ENCODE measurements at regions not wholly inside any gene's neighbourhood (a gene's known extent, or its start where the extent isn't known, plus 50 kb on each side); places are given as distances from the start of the nearest gene placed in this dataset.
"Not testable (repeated sequence)": the region's sequence is repeated elsewhere in the genome, so short reads cannot be mapped to it uniquely, and the experiment has no call there.

DNA sequence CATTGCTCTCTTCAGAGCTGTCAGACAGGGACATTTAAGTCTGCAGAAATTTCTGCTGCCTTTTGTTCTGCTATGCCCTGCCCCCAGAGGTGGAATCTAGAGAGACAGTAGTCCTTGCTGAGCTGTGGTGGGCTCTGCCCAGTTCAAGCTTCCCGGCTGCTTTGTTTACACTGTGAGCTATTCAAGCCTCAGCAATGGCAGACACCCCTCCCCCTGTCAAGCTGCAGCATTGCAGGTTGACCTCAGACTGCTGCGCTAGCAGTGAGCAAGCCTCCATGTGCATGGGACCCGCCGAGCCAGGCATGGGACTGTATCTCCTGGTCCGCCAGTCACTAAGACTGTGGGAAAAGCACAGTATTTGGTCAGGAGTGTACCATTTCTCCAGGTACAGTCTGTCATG is 53.6 kb upstream of the MAPK10 start:
- not testable (repeated sequence) for TF ChIP-seq SNAI1 (CRISPR knock-in tag; IDR thresholded peaks at IDR 0.05; ENCODE audit: borderline replicate concordance); ZNF24 (IDR thresholded peaks at IDR 0.05)
- TF ChIP-seq, protein P1, sequence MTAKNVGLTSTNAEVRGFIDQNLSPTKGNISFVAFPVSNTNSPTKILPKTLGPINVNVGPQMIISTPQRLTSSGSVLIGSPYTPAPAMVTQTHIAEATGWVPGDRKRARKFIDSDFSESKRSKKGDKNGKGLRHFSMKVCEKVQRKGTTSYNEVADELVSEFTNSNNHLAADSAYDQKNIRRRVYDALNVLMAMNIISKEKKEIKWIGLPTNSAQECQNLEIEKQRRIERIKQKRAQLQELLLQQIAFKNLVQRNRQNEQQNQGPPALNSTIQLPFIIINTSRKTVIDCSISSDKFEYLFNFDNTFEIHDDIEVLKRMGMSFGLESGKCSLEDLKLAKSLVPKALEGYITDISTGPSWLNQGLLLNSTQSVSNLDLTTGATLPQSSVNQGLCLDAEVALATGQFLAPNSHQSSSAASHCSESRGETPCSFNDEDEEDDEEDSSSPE (CRISPR knock-in tag; IDR thresholded peaks at IDR 0.05): not testable (repeated sequence)
- TF ChIP-seq, protein P2, sequence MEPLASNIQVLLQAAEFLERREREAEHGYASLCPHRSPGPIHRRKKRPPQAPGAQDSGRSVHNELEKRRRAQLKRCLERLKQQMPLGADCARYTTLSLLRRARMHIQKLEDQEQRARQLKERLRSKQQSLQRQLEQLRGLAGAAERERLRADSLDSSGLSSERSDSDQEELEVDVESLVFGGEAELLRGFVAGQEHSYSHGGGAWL (CRISPR knock-in tag; IDR thresholded peaks at IDR 0.05): not testable (repeated sequence)
